GM12878 (cell line): ENCODE measurements at regions not wholly inside any gene's neighbourhood (a gene's known extent, or its start where the extent isn't known, plus 50 kb on each side); places are given as distances from the start of the nearest gene placed in this dataset.

Experiments
- ATAC-seq: fragments of 200-7000 bp; cut with Tn5 transposase; 3 replicates; pipeline ENCODE4 v1.9.1; 2020; ENCODE audit warnings: mild to moderate bottlenecking, moderate library complexity
- BruUV-seq: library from RNA; stranded (reverse); fragments of 400-500 nt; replicated peaks from 2 replicates; lab custom pipeline; 2021; lab: Mats Ljungman, UMichigan
- CTCF ChIA-PET: fragments of 300-600 bp; sonication (Branson Sonifier 250); formaldehyde crosslinking; extraction: SDS; loops from one replicate; lab custom pipeline; 2021; ENCODE audit warnings: inconsistent platforms; lab: Yijun Ruan, JAX
- POLR2A ChIA-PET: fragments of 350-600 bp; formaldehyde crosslinking; extraction: SDS; loops from one replicate; lab custom pipeline; 2021; ENCODE audit warnings: inconsistent platforms; lab: Charles Lee
- RAD21 ChIA-PET: fragments of 300-600 bp; sonication (Branson Sonifier 250); formaldehyde crosslinking; loops from one replicate; lab custom pipeline; 2023; ENCODE audit warnings: antibody characterized with exemption; ENCODE audit not compliant: unreplicated experiment; lab: Charles Lee
- SMC1A ChIA-PET: fragments of 300-600 bp; sonication (Branson Sonifier 250); formaldehyde crosslinking; loops from one replicate; lab custom pipeline; 2023; ENCODE audit not compliant: unreplicated experiment, uncharacterized antibody; lab: Charles Lee
- DNase-seq: peaks from one replicate; pipeline ENCODE4 v3.0.0-alpha.2; 2011; ENCODE audit warnings: low read depth, low spot score
- FAIRE-seq: peaks from 3 replicates; lab custom pipeline; 2011; peaks lifted over from hg19 to GRCh38; lab: Jason Lieb, UNC
- H2AFZ ChIP-seq: 2 replicates; pipeline ENCODE4 v1.6.0; 2011; ENCODE audit warnings: low read depth, low read length, control low read depth; ENCODE audit not compliant: control insufficient read depth
- H3K27ac ChIP-seq: 2 replicates; pipeline ENCODE4 v1.5.1; 2011; ENCODE audit warnings: control low read depth; ENCODE audit not compliant: control insufficient read depth, insufficient read depth
- H3K27me3 ChIP-seq, 2 experiments: replicated peaks in 1 of 2; 2 replicates each; pipeline versions ENCODE4 v1.6.0 to v1.6.1; 2011; ENCODE audit warnings: low read length in 1 of 2; ENCODE audit not compliant: control insufficient read depth in 2 of 2, insufficient read depth in 2 of 2
- H3K36me3 ChIP-seq, 2 experiments: 2 replicates each; pipeline ENCODE4 v1.5.1; 2011; ENCODE audit warnings: low read length in 1 of 2; ENCODE audit not compliant: control insufficient read depth in 2 of 2, insufficient read depth in 2 of 2
- H3K4me1 ChIP-seq: 2 replicates; pipeline ENCODE4 v1.6.1; 2011; ENCODE audit warnings: mild to moderate bottlenecking, low read length, moderate library complexity, mixed read lengths; ENCODE audit not compliant: control insufficient read depth, insufficient read depth
- H3K4me2 ChIP-seq: 2 replicates; pipeline ENCODE4 v1.6.0; 2011; ENCODE audit warnings: control low read depth; ENCODE audit not compliant: control insufficient read depth, insufficient read depth
- H3K4me3 ChIP-seq: fragments of 200-600 bp; sonication (generic); 2 replicates; pipeline ENCODE4 v1.5.1; 2016
- H3K79me2 ChIP-seq: 2 replicates; pipeline ENCODE4 v1.6.0; 2011; ENCODE audit warnings: low read length; ENCODE audit not compliant: control insufficient read depth, insufficient read depth
- H3K9ac ChIP-seq: 2 replicates; pipeline ENCODE4 v1.8.0; 2011; ENCODE audit warnings: low read length, control low read depth, mixed read lengths; ENCODE audit not compliant: control insufficient read depth, insufficient read depth
- H3K9me3 ChIP-seq: replicated peaks from 3 replicates; pipeline ENCODE4 v1.5.1; 2011; ENCODE audit warnings: mild to moderate bottlenecking, low read length; ENCODE audit not compliant: control insufficient read depth, insufficient read depth
- H4K20me1 ChIP-seq: 2 replicates; pipeline ENCODE4 v1.6.0; 2011; ENCODE audit not compliant: control insufficient read depth, insufficient read depth
- ATF3 ChIP-seq: IDR thresholded peaks from 2 replicates; pipeline ENCODE4 v1.6.1; 2011; ENCODE audit warnings: low read depth, mild to moderate bottlenecking, low read length, moderate library complexity, borderline replicate concordance; ENCODE audit errors: extremely low read depth
- CBX5 ChIP-seq: sonication (generic); IDR thresholded peaks from 2 replicates; pipeline ENCODE4 v1.6.1; 2016; ENCODE audit warnings: low read depth, moderate library complexity, mild to moderate bottlenecking, inconsistent platforms
- CEBPB ChIP-seq, 2 experiments: fragments of 150-350 bp in 1 of 2; IDR thresholded peaks; 2 replicates each; pipeline ENCODE4 v1.6.1; 2012 to 2014; ENCODE audit warnings: low read depth in 2 of 2, low read length in 2 of 2, borderline replicate concordance in 1 of 2, inconsistent platforms in 1 of 2
- ESRRA ChIP-seq: IDR thresholded peaks from 2 replicates; pipeline ENCODE4 v1.6.1; 2012; ENCODE audit warnings: mild to moderate bottlenecking, low read length, improper control_type of control experiment
- HDAC2 ChIP-seq: fragments of 200-600 bp; sonication (generic); IDR thresholded peaks from 2 replicates; pipeline ENCODE4 v1.6.1; 2017
- HDAC6 ChIP-seq: fragments of 200-600 bp; sonication (generic); IDR thresholded peaks from one replicate; pipeline ENCODE4 v1.8.0; 2017; ENCODE audit warnings: antibody characterized with exemption; ENCODE audit not compliant: unreplicated experiment
- MTA2 ChIP-seq: fragments of 450-650 bp; IDR thresholded peaks from 2 replicates; pipeline ENCODE4 v1.6.1; 2016; ENCODE audit warnings: low read depth, mild to moderate bottlenecking, moderate library complexity
- MYC ChIP-seq: IDR thresholded peaks from 2 replicates; pipeline ENCODE4 v1.6.1; 2011; ENCODE audit warnings: mild to moderate bottlenecking, low read length, moderate library complexity, inconsistent platforms; ENCODE audit not compliant: insufficient read depth, insufficient replicate concordance, insufficient read length, severe bottlenecking
- SMC3 ChIP-seq: IDR thresholded peaks from 2 replicates; pipeline ENCODE4 v1.6.1; 2011; ENCODE audit warnings: low read length, improper control_type of control experiment, borderline replicate concordance
- TCF7 ChIP-seq: IDR thresholded peaks from 2 replicates; pipeline ENCODE4 v1.6.1; 2014; ENCODE audit warnings: antibody characterized with exemption, borderline replicate concordance
- ZBTB33 ChIP-seq: fragments of 450-650 bp; IDR thresholded peaks from 2 replicates; pipeline ENCODE4 v1.6.1; 2017; ENCODE audit warnings: mild to moderate bottlenecking
- WGBS: methylation state at CpG from one replicate; pipeline ENCODE4 v1.1.6; 2016; ENCODE audit warnings: low lambda C conversion rate; ENCODE audit not compliant: insufficient replicate concordance, insufficient coverage; ENCODE audit errors: missing lambda C conversion rate; 5-methylcytosine and 5-hydroxymethylcytosine counted together
- in situ Hi-C: fragments of 300-500 bp; cut with MboI; formaldehyde crosslinking; loops from 9 replicates; pipeline ENCODE4 v1.14.3; 2018; ENCODE audit warnings: mixed read lengths
- intact Hi-C: fragments of 100-400 bp; cut with micrococcal nuclease; formaldehyde crosslinking; loops from one replicate; pipeline ENCODE4 v1.14.2; 2022; ENCODE audit not compliant: unreplicated experiment
- TF ChIP-seq, protein P1 (sequence below): fragments of 450-650 bp; IDR thresholded peaks from 2 replicates; pipeline ENCODE4 v1.6.1; 2017; ENCODE audit warnings: antibody characterized with exemption, mild to moderate bottlenecking, moderate library complexity

GRCh38 chr17:5741810-5742209 is 157.5 kb upstream of the NLRP1 start:
- in situ Hi-C loops: no loop called here
- ChIA-PET POLR2A (no interaction called here), SMC1A (no interaction called here), RAD21 (no interaction called here), CTCF (no interaction called here)
- BruUV-seq: no TSS peak
- H3K27me3 ChIP-seq: no peaks in the 10 kb centered on the region
- H3K36me3 ChIP-seq: no peaks in the 10 kb centered on the region
- no peaks in the 10 kb centered on the region for H3K79me2 ChIP-seq
- no peak overlapping the region for H2AFZ ChIP-seq
- H3K9ac ChIP-seq: no peak overlapping the region
- intact Hi-C loops: no loop called here
- H3K9me3 ChIP-seq: no peaks in the 10 kb centered on the region
- FAIRE-seq: no peak
- TF ChIP-seq MTA2: no peak
- TF ChIP-seq, protein P1, sequence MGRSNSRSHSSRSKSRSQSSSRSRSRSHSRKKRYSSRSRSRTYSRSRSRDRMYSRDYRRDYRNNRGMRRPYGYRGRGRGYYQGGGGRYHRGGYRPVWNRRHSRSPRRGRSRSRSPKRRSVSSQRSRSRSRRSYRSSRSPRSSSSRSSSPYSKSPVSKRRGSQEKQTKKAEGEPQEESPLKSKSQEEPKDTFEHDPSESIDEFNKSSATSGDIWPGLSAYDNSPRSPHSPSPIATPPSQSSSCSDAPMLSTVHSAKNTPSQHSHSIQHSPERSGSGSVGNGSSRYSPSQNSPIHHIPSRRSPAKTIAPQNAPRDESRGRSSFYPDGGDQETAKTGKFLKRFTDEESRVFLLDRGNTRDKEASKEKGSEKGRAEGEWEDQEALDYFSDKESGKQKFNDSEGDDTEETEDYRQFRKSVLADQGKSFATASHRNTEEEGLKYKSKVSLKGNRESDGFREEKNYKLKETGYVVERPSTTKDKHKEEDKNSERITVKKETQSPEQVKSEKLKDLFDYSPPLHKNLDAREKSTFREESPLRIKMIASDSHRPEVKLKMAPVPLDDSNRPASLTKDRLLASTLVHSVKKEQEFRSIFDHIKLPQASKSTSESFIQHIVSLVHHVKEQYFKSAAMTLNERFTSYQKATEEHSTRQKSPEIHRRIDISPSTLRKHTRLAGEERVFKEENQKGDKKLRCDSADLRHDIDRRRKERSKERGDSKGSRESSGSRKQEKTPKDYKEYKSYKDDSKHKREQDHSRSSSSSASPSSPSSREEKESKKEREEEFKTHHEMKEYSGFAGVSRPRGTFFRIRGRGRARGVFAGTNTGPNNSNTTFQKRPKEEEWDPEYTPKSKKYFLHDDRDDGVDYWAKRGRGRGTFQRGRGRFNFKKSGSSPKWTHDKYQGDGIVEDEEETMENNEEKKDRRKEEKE: no peak
- 55% methylated on average over 8 of the region's 8 CpGs for WGBS
- H3K4me2 ChIP-seq: no peak overlapping the region
- no peak overlapping the region for H3K27ac ChIP-seq
- H4K20me1 ChIP-seq: no peaks in the 10 kb centered on the region
- no peak for DNase-seq
- H3K4me1 ChIP-seq: no peaks in the 10 kb centered on the region
- no peak overlapping the region for H3K4me3 ChIP-seq
- no peak for ATAC-seq

DNA sequence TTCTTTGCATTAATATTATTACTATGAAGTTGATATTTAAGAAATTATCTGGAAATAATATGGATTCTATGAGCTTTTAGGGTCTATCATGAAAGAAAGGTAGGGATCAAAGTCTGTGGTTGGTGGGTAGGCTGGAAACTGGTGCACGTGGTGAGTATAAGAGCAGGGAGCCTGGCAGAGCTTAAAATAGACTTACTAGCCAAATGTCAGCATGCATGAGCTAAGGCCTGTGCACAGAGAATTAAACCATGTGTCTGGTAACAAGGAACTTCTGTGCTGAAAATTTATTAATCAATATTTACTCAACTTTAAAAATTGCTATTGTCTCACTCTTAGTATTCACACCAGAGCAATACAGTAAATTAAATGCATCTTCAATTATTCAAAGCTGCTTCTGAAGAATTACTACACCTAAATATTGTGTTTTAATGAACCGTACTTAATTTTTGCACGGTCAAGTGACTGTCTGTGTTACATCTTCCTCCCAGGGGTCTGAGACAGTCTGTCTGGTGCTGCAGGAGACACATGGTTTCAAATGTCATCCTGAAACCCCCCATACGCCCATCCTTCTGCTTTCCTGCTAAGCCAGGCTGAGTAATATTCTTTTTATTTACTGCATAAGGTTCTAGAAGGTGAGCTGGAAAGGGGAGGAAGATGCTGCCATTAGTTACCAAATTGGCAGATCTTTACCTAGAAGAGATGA is 161.0 kb upstream of the NLRP1 start:
- Histone ChIP-seq H3K27me3 (no peaks in the 10 kb centered on the region), H2AFZ (no peak overlapping the region), H3K4me2 (no peak overlapping the region), H3K9ac (no peak overlapping the region), H3K36me3 (no peaks in the 10 kb centered on the region), H3K27ac (no peak overlapping the region), H4K20me1 (no peaks in the 10 kb centered on the region), H3K79me2 (no peaks in the 10 kb centered on the region), H3K4me1 (no peaks in the 10 kb centered on the region), H3K4me3 (no peak overlapping the region), H3K9me3 (no peaks in the 10 kb centered on the region)
- ATAC-seq (no peak), DNase-seq (no peak), FAIRE-seq (no peak)
- POLR2A ChIA-PET: no interaction called here
- RAD21 ChIA-PET: no interaction called here
- 0% methylated on average over 4 of the region's 4 CpGs for WGBS
- in situ Hi-C loops: no loop called here
- SMC1A ChIA-PET: interaction anchor here (0.8 kb wide), 1 partner anchor 679 kb away, joined by 3 read pairs; no protein-coding TSS in a partner anchor
- no TSS peak for BruUV-seq
- CTCF ChIA-PET: interaction anchor here (0.8 kb wide), 1 partner anchor 39 kb away, joined by 3 read pairs; no protein-coding TSS in a partner anchor
- intact Hi-C loops: no loop called here
- TF ChIP-seq ATF3 (no peak), HDAC2 (no peak), TCF7 (no peak), HDAC6 (no peak), SMC3 (no peak), ESRRA (no peak), CEBPB (IDR thresholded peaks at IDR 0.05; ENCODE audit: borderline replicate concordance in 1 of 2, low read depth in 2 of 2, low read length in 2 of 2) (no peak), ZBTB33 (no peak), MYC (no peak), CBX5 (no peak), MTA2 (no peak)
